A549 (cell line): ENCODE measurements at regions not wholly inside any gene's neighbourhood (a gene's known extent, or its start where the extent isn't known, plus 50 kb on each side); places are given as distances from the start of the nearest gene placed in this dataset.

ENCODE experiments used
- CTCF ChIP-seq: fragments of >200 bp; sonication (Bioruptor Twin); formaldehyde crosslinking; IDR thresholded peaks from 3 replicates; pipeline ENCODE4 v1.5.1; 2016
- HES2 ChIP-seq: fragments of >200 bp; sonication (Bioruptor Twin); formaldehyde crosslinking; IDR thresholded peaks from 2 replicates; pipeline ENCODE4 v1.6.1; 2016
- RAD21 ChIP-seq, 2 experiments: fragments of >200 bp in 1 of 2; sonication (Bioruptor Twin) in 1 of 2; formaldehyde crosslinking in 1 of 2; IDR thresholded peaks in 1 of 2; conservative IDR thresholded peaks in 1 of 2; 2 replicates in 1 of 2; 3 replicates in 1 of 2; pipeline ENCODE4 v1.6.1; 2012 to 2018; ENCODE audit warnings: inconsistent platforms in 1 of 2

DNA sequence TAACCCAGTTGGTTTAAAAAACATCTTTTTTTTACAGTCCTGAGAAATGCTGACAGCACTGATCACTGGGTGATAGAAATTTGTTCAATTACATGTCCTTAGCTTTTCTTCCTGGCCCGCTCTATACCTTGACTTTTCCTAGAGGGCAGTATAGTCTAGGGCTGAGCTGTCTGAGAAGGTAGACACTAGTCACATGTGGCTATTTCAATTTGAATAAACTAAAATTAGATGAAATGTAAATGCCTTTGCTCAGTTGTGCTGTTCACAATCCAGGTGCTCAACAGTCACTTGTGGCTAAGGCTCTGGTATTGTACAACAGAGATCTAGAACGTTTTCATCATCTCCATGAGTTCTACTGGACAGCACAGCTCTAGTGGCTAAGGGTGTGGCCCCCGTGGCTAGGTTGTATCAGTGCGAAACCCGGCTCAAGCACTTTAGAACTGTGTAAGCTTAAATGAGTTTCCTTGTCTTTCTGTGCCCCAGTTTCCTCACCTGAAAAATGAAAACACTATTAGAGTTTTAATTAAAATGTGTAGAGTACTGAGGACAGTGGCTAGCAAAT, 111.6 kb upstream of the WDR17 start:
- TF ChIP-seq RAD21 (conservative IDR thresholded peaks at IDR 0.05 in 1 of 2, IDR thresholded peaks at IDR 0.05 in 1 of 2), result no peak
- TF ChIP-seq CTCF, result no peak
- TF ChIP-seq HES2, result no peak
